Smooth muscle cell (in vitro differentiated cells): ENCODE measurements at regions not wholly inside any gene's neighbourhood (a gene's known extent, or its start where the extent isn't known, plus 50 kb on each side); places are given as distances from the start of the nearest gene placed in this dataset.

Source experiments
- DNase-seq: peaks from one replicate; lab custom pipeline; 2025; ENCODE audit not compliant: unreplicated experiment; lab: John Stamatoyannopoulos, UW
- H2AFZ ChIP-seq: fragments of 200-600 bp; sonication (generic); 2 replicates; pipeline ENCODE4 v1.6.0; 2016; ENCODE audit warnings: antibody characterized with exemption, low read depth, mild to moderate bottlenecking
- H3F3A ChIP-seq: fragments of 200-600 bp; sonication (generic); 2 replicates; pipeline ENCODE4 v1.6.0; 2017; ENCODE audit warnings: antibody characterized with exemption, low read depth
- H3K27ac ChIP-seq: fragments of 200-600 bp; sonication (generic); 2 replicates; pipeline ENCODE4 v1.5.1; 2016; ENCODE audit warnings: low read depth, mild to moderate bottlenecking
- H3K27me3 ChIP-seq: fragments of 200-600 bp; sonication (generic); 2 replicates; pipeline ENCODE4 v1.6.1; 2016; ENCODE audit warnings: low read depth, mild to moderate bottlenecking
- H3K36me3 ChIP-seq: fragments of 200-600 bp; sonication (generic); 2 replicates; pipeline ENCODE4 v1.5.1; 2016; ENCODE audit warnings: low read depth
- H3K4me1 ChIP-seq: fragments of 200-600 bp; sonication (generic); 2 replicates; pipeline ENCODE4 v1.5.1; 2016; ENCODE audit warnings: low read depth
- H3K4me2 ChIP-seq: fragments of 200-600 bp; sonication (generic); 2 replicates; pipeline ENCODE4 v1.6.0; 2016; ENCODE audit warnings: mild to moderate bottlenecking
- H3K4me3 ChIP-seq: fragments of 200-600 bp; sonication (generic); 2 replicates; pipeline ENCODE4 v1.5.1; 2016; ENCODE audit warnings: mild to moderate bottlenecking
- H3K79me2 ChIP-seq: fragments of 200-600 bp; sonication (generic); 2 replicates; pipeline ENCODE4 v1.6.0; 2016; ENCODE audit warnings: low read depth, mild to moderate bottlenecking
- H3K9ac ChIP-seq: fragments of 200-600 bp; sonication (generic); 2 replicates; pipeline ENCODE4 v1.6.0; 2016; ENCODE audit warnings: low read depth
- H3K9me3 ChIP-seq: fragments of 200-600 bp; sonication (generic); replicated peaks from 2 replicates; pipeline ENCODE4 v1.5.1; 2016; ENCODE audit warnings: low read depth
- H4K20me1 ChIP-seq: fragments of 200-600 bp; sonication (generic); 2 replicates; pipeline ENCODE4 v1.6.0; 2016; ENCODE audit warnings: low read depth
- CTCF ChIP-seq: fragments of 200-600 bp; sonication (generic); IDR thresholded peaks from 2 replicates; pipeline ENCODE4 v1.5.1; 2017; ENCODE audit warnings: borderline replicate concordance, mild to moderate bottlenecking, antibody characterized with exemption; ENCODE audit not compliant: insufficient read depth, poor library complexity, severe bottlenecking
- WGBS: methylation state at CpG from one replicate; pipeline ENCODE4 v1.1.7; 2016; ENCODE audit warnings: low lambda C conversion rate; 5-methylcytosine and 5-hydroxymethylcytosine counted together

GRCh38 chr14:53808042-53808441 is 148.6 kb downstream of the BMP4 start:
- no peaks in the 10 kb centered on the region for H3K9me3 ChIP-seq
- H3K9ac ChIP-seq: no peak overlapping the region
- H3K36me3 ChIP-seq: no peaks in the 10 kb centered on the region
- H3K4me3 ChIP-seq: no peak overlapping the region
- H4K20me1 ChIP-seq: no peaks in the 10 kb centered on the region
- no peak overlapping the region for H3K27ac ChIP-seq
- no peaks in the 10 kb centered on the region for H3K27me3 ChIP-seq
- H2AFZ ChIP-seq: no peak overlapping the region
- no peaks in the 10 kb centered on the region for H3F3A ChIP-seq
- no peak overlapping the region for H3K4me2 ChIP-seq
- H3K4me1 ChIP-seq: no peaks in the 10 kb centered on the region
- H3K79me2 ChIP-seq: no peaks in the 10 kb centered on the region
- TF ChIP-seq CTCF: no peak
- no peak for DNase-seq

- no peak overlapping the region for H3K4me2 ChIP-seq
- H2AFZ ChIP-seq: no peak overlapping the region
- H3K9me3 ChIP-seq: no peaks in the 10 kb centered on the region
- H3K4me1 ChIP-seq: no peaks in the 10 kb centered on the region
- H4K20me1 ChIP-seq: no peaks in the 10 kb centered on the region
- no peak overlapping the region for H3K9ac ChIP-seq
- H3K27me3 ChIP-seq: no peaks in the 10 kb centered on the region
- no peaks in the 10 kb centered on the region for H3K79me2 ChIP-seq
- WGBS: 94% methylated on average over 3 of the region's 3 CpGs
- no peak overlapping the region for H3K27ac ChIP-seq
- H3K36me3 ChIP-seq: no peaks in the 10 kb centered on the region
- no peak for DNase-seq
- no peaks in the 10 kb centered on the region for H3F3A ChIP-seq
- no peak for TF ChIP-seq CTCF
- no peak overlapping the region for H3K4me3 ChIP-seq
These were observed 149.1 kb downstream of the BMP4 start for GRCh38 chr14:53807542-53807941.

- no peak overlapping the region for H3K4me3 ChIP-seq
- no peak overlapping the region for H3K4me2 ChIP-seq
- no peak for TF ChIP-seq CTCF
- H3K36me3 ChIP-seq: no peaks in the 10 kb centered on the region
- no peaks in the 10 kb centered on the region for H3K79me2 ChIP-seq
- WGBS: 91% methylated on average over 2 of the region's 2 CpGs
- no peaks in the 10 kb centered on the region for H3K27me3 ChIP-seq
- H2AFZ ChIP-seq: no peak overlapping the region
- no peaks in the 10 kb centered on the region for H3K9me3 ChIP-seq
- H3K9ac ChIP-seq: no peak overlapping the region
- no peaks in the 10 kb centered on the region for H4K20me1 ChIP-seq
- no peaks in the 10 kb centered on the region for H3F3A ChIP-seq
- H3K4me1 ChIP-seq: no peaks in the 10 kb centered on the region
- H3K27ac ChIP-seq: no peak overlapping the region
- DNase-seq: no peak
These were observed 149.5 kb downstream of the BMP4 start for GRCh38 chr14:53807108-53807507.

GRCh38 chr14:53796734-53797133 is 159.9 kb downstream of the BMP4 start:
- no peak overlapping the region for H3K4me3 ChIP-seq
- no peaks in the 10 kb centered on the region for H3K9me3 ChIP-seq
- no peaks in the 10 kb centered on the region for H4K20me1 ChIP-seq
- H3K27ac ChIP-seq: no peak overlapping the region
- no peaks in the 10 kb centered on the region for H3K4me1 ChIP-seq
- no peak for DNase-seq
- no peak for TF ChIP-seq CTCF
- no peaks in the 10 kb centered on the region for H3F3A ChIP-seq
- no peak overlapping the region for H3K4me2 ChIP-seq
- H3K79me2 ChIP-seq: no peaks in the 10 kb centered on the region
- no peak overlapping the region for H3K9ac ChIP-seq
- peaks cover 3% of the 10 kb centered on the region for H3K36me3 ChIP-seq
- H2AFZ ChIP-seq: no peak overlapping the region
- WGBS: 96% methylated on average over 1 of the region's 1 CpG
- H3K27me3 ChIP-seq: no peaks in the 10 kb centered on the region
